Neuronal stem cell (in vitro differentiated cells): ENCODE measurements at regions not wholly inside any gene's neighbourhood (a gene's known extent, or its start where the extent isn't known, plus 50 kb on each side); places are given as distances from the start of the nearest gene placed in this dataset.
A peak's percentile ranks its signal among the peaks of the same experiment; 100 is the strongest.

Experiments used
- DNase-seq: peaks from one replicate; pipeline ENCODE4 v3.0.0-alpha.2; 2013; ENCODE audit warnings: low spot score
- H2AFZ ChIP-seq: one replicate; pipeline ENCODE4 v1.6.1; 2013; ENCODE audit warnings: mild to moderate bottlenecking, low read length, inconsistent platforms
- H2AK5ac ChIP-seq: 2 replicates; pipeline ENCODE4 v1.6.1; 2013; ENCODE audit warnings: low read depth, mild to moderate bottlenecking, inconsistent platforms, low read length, moderate library complexity, mixed read lengths
- H2BK120ac ChIP-seq: 2 replicates; pipeline ENCODE4 v1.6.1; 2013; ENCODE audit warnings: low read depth, mild to moderate bottlenecking, inconsistent platforms, low read length, moderate library complexity, mixed read lengths
- H2BK12ac ChIP-seq: one replicate; pipeline ENCODE4 v1.6.1; 2013; ENCODE audit warnings: low read length, inconsistent platforms
- H2BK15ac ChIP-seq: 2 replicates; pipeline ENCODE4 v1.6.1; 2013; ENCODE audit warnings: mild to moderate bottlenecking, low read length, inconsistent platforms, mixed read lengths
- H2BK5ac ChIP-seq: one replicate; pipeline ENCODE4 v1.6.1; 2013; ENCODE audit warnings: inconsistent platforms, mild to moderate bottlenecking, low read length, moderate library complexity
- H3K14ac ChIP-seq: one replicate; pipeline ENCODE4 v1.6.1; 2013; ENCODE audit warnings: low read length, inconsistent platforms
- H3K18ac ChIP-seq: 2 replicates; pipeline ENCODE4 v1.6.1; 2013; ENCODE audit warnings: low read length, inconsistent platforms
- H3K23ac ChIP-seq: 2 replicates; pipeline ENCODE4 v1.6.1; 2013; ENCODE audit warnings: low read depth, mild to moderate bottlenecking, mixed read lengths, low read length, inconsistent platforms; ENCODE audit not compliant: poor library complexity
- H3K27ac ChIP-seq: replicated peaks from 3 replicates; pipeline ENCODE4 v1.5.1; 2013; ENCODE audit warnings: low read length, inconsistent platforms
- H3K27me3 ChIP-seq, 3 experiments: 2 replicates each; pipeline ENCODE4 v1.6.1; 2013; ENCODE audit warnings: low read length in 3 of 3, mild to moderate bottlenecking in 2 of 3, inconsistent platforms in 1 of 3, low read depth in 1 of 3, mixed read lengths in 1 of 3, moderate library complexity in 1 of 3; ENCODE audit not compliant: control insufficient read depth in 3 of 3, insufficient read depth in 3 of 3
- H3K36me3 ChIP-seq, 2 donors: replicated peaks in 1 of 2; 2 replicates each; pipeline ENCODE4 v1.6.1; 2013; ENCODE audit warnings: low read length in 2 of 2; ENCODE audit not compliant: control insufficient read depth in 2 of 2, insufficient read depth in 2 of 2
- H3K4ac ChIP-seq: 2 replicates; pipeline ENCODE4 v1.6.1; 2013; ENCODE audit warnings: inconsistent platforms, mild to moderate bottlenecking, low read length, moderate library complexity
- H3K4me1 ChIP-seq, 2 donors: 1 replicate in 1 of 2; 2 replicates in 1 of 2; pipeline ENCODE4 v1.6.1; 2013; ENCODE audit warnings: low read length in 2 of 2, low read depth in 1 of 2; ENCODE audit not compliant: control insufficient read depth in 2 of 2, insufficient read depth in 1 of 2
- H3K4me2 ChIP-seq: one replicate; pipeline ENCODE4 v1.6.1; 2013; ENCODE audit warnings: mild to moderate bottlenecking, low read length, inconsistent platforms; ENCODE audit not compliant: insufficient read depth, poor library complexity, severe bottlenecking
- H3K4me3 ChIP-seq, 2 donors: 2 replicates each; pipeline ENCODE4 v1.5.1; 2013; ENCODE audit warnings: low read length in 2 of 2, mild to moderate bottlenecking in 2 of 2, inconsistent platforms in 1 of 2, moderate library complexity in 1 of 2
- H3K79me1 ChIP-seq: one replicate; pipeline ENCODE4 v1.6.1; 2013; ENCODE audit warnings: low read depth, mild to moderate bottlenecking, inconsistent platforms, low read length, moderate library complexity
- H3K9ac ChIP-seq: one replicate; pipeline ENCODE4 v1.6.1; 2013; ENCODE audit warnings: mild to moderate bottlenecking, low read depth, low read length, inconsistent platforms; ENCODE audit not compliant: poor library complexity
- H3K9me3 ChIP-seq, 2 donors: replicated peaks in 1 of 2; 2 replicates each; pipeline versions ENCODE3 to v1.6.1; 2013; ENCODE audit warnings: low read length in 2 of 2, mild to moderate bottlenecking in 2 of 2, inconsistent platforms in 1 of 2, low read depth in 1 of 2, mixed read lengths in 1 of 2, moderate library complexity in 1 of 2; ENCODE audit not compliant: control insufficient read depth in 2 of 2, insufficient read depth in 1 of 2
- H4K8ac ChIP-seq: one replicate; pipeline ENCODE4 v1.6.1; 2013; ENCODE audit warnings: low read depth, mild to moderate bottlenecking, inconsistent platforms, low read length, moderate library complexity
- H4K91ac ChIP-seq: one replicate; pipeline ENCODE4 v1.6.1; 2013; ENCODE audit warnings: low read length, low read depth, mild to moderate bottlenecking, inconsistent platforms; ENCODE audit not compliant: poor library complexity
- WGBS, 2 donors: extraction: QIAGEN DNeasy Blood & Tissue Kit; methylation state at CpG; one replicate each; pipeline ENCODE4 v1.1.7; 2013; ENCODE audit warnings: missing lambda C conversion rate in 2 of 2, mixed read lengths in 1 of 2; ENCODE audit not compliant: insufficient read length in 2 of 2, insufficient replicate concordance in 1 of 2; ENCODE audit errors: extremely low coverage in 2 of 2; 5-methylcytosine and 5-hydroxymethylcytosine counted together

GRCh38 chr2:58497168-58497567, 256.0 kb upstream of the FANCL start:
- peaks cover 0 to 33% (median 0%) of the 10 kb centered on the region in 3 experiments for H3K27me3 ChIP-seq
- H3K4me2 ChIP-seq: no peak overlapping the region
- no peak overlapping the region for H2BK120ac ChIP-seq
- no peak overlapping the region for H2AK5ac ChIP-seq
- H3K79me1 ChIP-seq: no peaks in the 10 kb centered on the region
- H3K36me3 ChIP-seq: no peaks in the 10 kb centered on the region
- H3K27ac ChIP-seq: no peak overlapping the region
- H2BK15ac ChIP-seq: no peak overlapping the region
- peaks cover 3 to 4% of the 10 kb centered on the region in 2 donors for H3K4me1 ChIP-seq
- no CpG with 5 or more reads among the region's 3 CpGs for WGBS, 2 donors
- no peaks in the 10 kb centered on the region for H3K9me3 ChIP-seq
- H3K9ac ChIP-seq: no peak overlapping the region
- H2BK5ac ChIP-seq: no peak overlapping the region
- DNase-seq: peak; percentile 73
- H4K91ac ChIP-seq: no peak overlapping the region
- H2BK12ac ChIP-seq: no peak overlapping the region
- no peak overlapping the region for H3K4ac ChIP-seq
- H3K18ac ChIP-seq: no peak overlapping the region
- no peak overlapping the region for H3K4me3 ChIP-seq
- no peak overlapping the region for H4K8ac ChIP-seq
- H3K14ac ChIP-seq: no peak overlapping the region
- H3K23ac ChIP-seq: no peak overlapping the region
- H2AFZ ChIP-seq: no peak overlapping the region

- Histone ChIP-seq H3K18ac (no peak overlapping the region), H3K9me3 (no peaks in the 10 kb centered on the region), H3K14ac (no peak overlapping the region), H2BK15ac (no peak overlapping the region), H3K36me3 (no peaks in the 10 kb centered on the region), H3K4me3 (no peak overlapping the region), H3K23ac (no peak overlapping the region), H2AK5ac (no peak overlapping the region), H3K4me1 (peaks cover 0 to 3% of the 10 kb centered on the region in 2 donors), H4K8ac (no peak overlapping the region), H4K91ac (no peak overlapping the region), H2AFZ (no peak overlapping the region), H2BK12ac (no peak overlapping the region), H3K27me3 (peaks cover 0 to 22% (median 0%) of the 10 kb centered on the region in 3 experiments), H3K4me2 (no peak overlapping the region), H3K79me1 (no peaks in the 10 kb centered on the region), H2BK5ac (no peak overlapping the region), H3K9ac (no peak overlapping the region), H2BK120ac (no peak overlapping the region), H3K27ac (no peak overlapping the region), H3K4ac (no peak overlapping the region)
- DNase-seq: no peak
- no CpG with 5 or more reads among the region's 1 CpG for WGBS, 2 donors
Observed at GRCh38 chr2:58495806-58496205, 254.7 kb upstream of the FANCL start.

- no peaks in the 10 kb centered on the region for H3K36me3 ChIP-seq
- no peak overlapping the region for H3K18ac ChIP-seq
- H3K9ac ChIP-seq: no peak overlapping the region
- H4K8ac ChIP-seq: no peak overlapping the region
- no peak overlapping the region for H3K4ac ChIP-seq
- no peak overlapping the region for H3K14ac ChIP-seq
- H3K27me3 ChIP-seq: peaks cover 0 to 26% (median 0%) of the 10 kb centered on the region in 3 experiments
- H3K9me3 ChIP-seq: no peaks in the 10 kb centered on the region
- no peak overlapping the region for H3K4me3 ChIP-seq
- H2AK5ac ChIP-seq: no peak overlapping the region
- no peak overlapping the region for H3K23ac ChIP-seq
- no peaks in the 10 kb centered on the region for H3K79me1 ChIP-seq
- H2AFZ ChIP-seq: no peak overlapping the region
- H2BK15ac ChIP-seq: no peak overlapping the region
- WGBS, 2 donors: no CpG with 5 or more reads among the region's 10 CpGs
- H3K27ac ChIP-seq: no peak overlapping the region
- no peak overlapping the region for H2BK120ac ChIP-seq
- no peak overlapping the region for H2BK12ac ChIP-seq
- no peak overlapping the region for H2BK5ac ChIP-seq
- H3K4me1 ChIP-seq: peaks cover 0 to 3% of the 10 kb centered on the region in 2 donors
- DNase-seq: no peak
- H3K4me2 ChIP-seq: no peak overlapping the region
- H4K91ac ChIP-seq: no peak overlapping the region
Observed at GRCh38 chr2:58494071-58494501, 253.0 kb upstream of the FANCL start.

- Histone ChIP-seq H2BK12ac (no peak overlapping the region), H2AK5ac (no peak overlapping the region), H2BK5ac (no peak overlapping the region), H3K18ac (no peak overlapping the region), H3K4me2 (no peak overlapping the region), H3K79me1 (no peaks in the 10 kb centered on the region), H2BK15ac (no peak overlapping the region), H3K4me1 (no peaks in the 10 kb centered on the region), H3K27me3 (peaks cover 0 to 7% (median 0%) of the 10 kb centered on the region in 3 experiments), H4K8ac (no peak overlapping the region), H2BK120ac (no peak overlapping the region), H2AFZ (no peak overlapping the region), H3K14ac (no peak overlapping the region), H3K4me3 (no peak overlapping the region), H3K27ac (no peak overlapping the region), H4K91ac (no peak overlapping the region), H3K23ac (no peak overlapping the region), H3K9me3 (peaks cover 4 to 7% of the 10 kb centered on the region in 2 donors), H3K36me3 (peaks cover 0 to 1% of the 10 kb centered on the region in 2 donors), H3K9ac (no peak overlapping the region), H3K4ac (no peak overlapping the region)
- no peak for DNase-seq
- no CpG with 5 or more reads among the region's 4 CpGs for WGBS, 2 donors
Observed at GRCh38 chr2:58484629-58485028, 243.5 kb upstream of the FANCL start.
